ENCODE measurements at regions not wholly inside any gene's neighbourhood (a gene's known extent, or its start where the extent isn't known, plus 50 kb on each side); places are given as distances from the start of the nearest gene placed in this dataset.

DNA sequence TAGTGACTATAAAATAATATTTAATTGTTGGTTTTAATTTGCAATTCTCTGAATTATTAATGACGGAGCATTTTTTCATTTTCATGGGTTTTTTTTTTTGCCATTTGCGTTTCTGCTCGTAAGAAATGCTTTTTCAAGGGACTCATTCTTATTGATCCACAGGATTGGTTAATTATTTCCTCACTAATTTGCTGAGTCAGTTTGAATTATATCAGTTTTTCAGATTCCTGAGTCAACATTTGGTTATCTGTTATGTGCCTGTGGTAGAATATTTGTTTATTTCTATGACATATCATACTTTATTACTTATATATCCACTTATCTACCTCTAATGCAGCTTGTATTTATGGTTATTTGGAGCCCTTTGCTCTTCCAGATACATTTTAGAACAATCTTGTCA, 257.0 kb upstream of the BTBD3 start:
- Histone ChIP-seq H3K9ac (ENCODE audit: low read length) (no peak overlapping the region), H4K20me1 (ENCODE audit: insufficient read depth, low read length) (no peaks in the 10 kb centered on the region), H3K4me2 (ENCODE audit: low read length) (no peak overlapping the region), H3K4me3 (ENCODE audit: insufficient read depth, low read depth, low read length) (no peak overlapping the region), H3K4me1 (ENCODE audit: insufficient read depth, low read length) (no peaks in the 10 kb centered on the region), H2AFZ (ENCODE audit: low read depth, low read length) (no peak overlapping the region), H3K36me3 (ENCODE audit: insufficient read depth, low read length) (no peaks in the 10 kb centered on the region), H3K79me2 (ENCODE audit: insufficient read depth, low read length) (no peaks in the 10 kb centered on the region), H3K9me3 (ENCODE audit: insufficient read depth, low read depth, low read length) (no peaks in the 10 kb centered on the region), H3K27me3 (ENCODE audit: insufficient read depth, low read length) (no peaks in the 10 kb centered on the region), H3K27ac (ENCODE audit: low read depth, low read length) (no peak overlapping the region)
- Mint-ChIP-seq H3K4me1 (ENCODE audit: low read depth, unreplicated experiment) (no peaks in the 10 kb centered on the region), H3K27me3 (ENCODE audit: low read depth, unreplicated experiment) (peaks cover 3% of the 10 kb centered on the region), H3K27ac (ENCODE audit: unreplicated experiment) (no peak overlapping the region), H3K9me3 (ENCODE audit: unreplicated experiment) (no peaks in the 10 kb centered on the region), H3K4me3 (ENCODE audit: unreplicated experiment) (no peak overlapping the region), H3K36me3 (ENCODE audit: low read depth, unreplicated experiment) (no peaks in the 10 kb centered on the region)
- FAIRE-seq (no peak), DNase-seq (ENCODE audit: low read depth) (no peak)
- TF ChIP-seq, protein P1, sequence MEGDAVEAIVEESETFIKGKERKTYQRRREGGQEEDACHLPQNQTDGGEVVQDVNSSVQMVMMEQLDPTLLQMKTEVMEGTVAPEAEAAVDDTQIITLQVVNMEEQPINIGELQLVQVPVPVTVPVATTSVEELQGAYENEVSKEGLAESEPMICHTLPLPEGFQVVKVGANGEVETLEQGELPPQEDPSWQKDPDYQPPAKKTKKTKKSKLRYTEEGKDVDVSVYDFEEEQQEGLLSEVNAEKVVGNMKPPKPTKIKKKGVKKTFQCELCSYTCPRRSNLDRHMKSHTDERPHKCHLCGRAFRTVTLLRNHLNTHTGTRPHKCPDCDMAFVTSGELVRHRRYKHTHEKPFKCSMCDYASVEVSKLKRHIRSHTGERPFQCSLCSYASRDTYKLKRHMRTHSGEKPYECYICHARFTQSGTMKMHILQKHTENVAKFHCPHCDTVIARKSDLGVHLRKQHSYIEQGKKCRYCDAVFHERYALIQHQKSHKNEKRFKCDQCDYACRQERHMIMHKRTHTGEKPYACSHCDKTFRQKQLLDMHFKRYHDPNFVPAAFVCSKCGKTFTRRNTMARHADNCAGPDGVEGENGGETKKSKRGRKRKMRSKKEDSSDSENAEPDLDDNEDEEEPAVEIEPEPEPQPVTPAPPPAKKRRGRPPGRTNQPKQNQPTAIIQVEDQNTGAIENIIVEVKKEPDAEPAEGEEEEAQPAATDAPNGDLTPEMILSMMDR (IDR thresholded peaks at IDR 0.05; ENCODE audit: insufficient read depth, low read depth, low read length) = no peak
- no peak for TF ChIP-seq EZH2 (IDR thresholded peaks at IDR 0.05; ENCODE audit: insufficient read depth, low read length)

DNA sequence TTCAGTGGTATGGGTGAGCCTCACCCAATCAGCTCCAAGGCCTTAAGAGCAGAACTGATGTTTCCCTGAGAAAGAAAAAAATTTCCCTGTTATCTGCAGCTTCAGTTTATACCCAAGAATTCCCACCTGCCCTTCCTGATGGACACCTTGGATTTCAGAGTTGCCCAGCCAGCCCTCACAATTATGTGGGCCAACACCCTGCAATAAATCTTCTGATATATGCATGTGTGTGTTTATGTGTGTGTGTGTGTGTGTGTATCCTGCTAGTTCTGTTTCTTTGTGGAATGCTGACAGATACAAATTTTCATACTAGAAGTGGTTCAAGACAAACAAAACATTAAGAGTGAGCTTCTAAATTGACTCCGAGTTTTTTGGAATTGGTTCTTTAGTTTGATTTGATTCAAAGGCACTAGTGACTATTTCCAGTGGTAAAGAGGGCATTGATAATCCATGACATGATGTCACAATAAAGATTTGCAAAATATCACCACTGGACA, 246.6 kb upstream of the BTBD3 start:
- no peak overlapping the region for H3K4me3 Mint-ChIP-seq (ENCODE audit: unreplicated experiment)
- no peaks in the 10 kb centered on the region for H3K4me1 Mint-ChIP-seq (ENCODE audit: low read depth, unreplicated experiment)
- DNase-seq (ENCODE audit: low read depth) = no peak
- Histone ChIP-seq H3K27ac (ENCODE audit: low read depth, low read length) (no peak overlapping the region), H3K36me3 (ENCODE audit: insufficient read depth, low read length) (no peaks in the 10 kb centered on the region), H3K79me2 (ENCODE audit: insufficient read depth, low read length) (no peaks in the 10 kb centered on the region), H3K4me3 (ENCODE audit: insufficient read depth, low read depth, low read length) (no peak overlapping the region), H3K9me3 (ENCODE audit: insufficient read depth, low read depth, low read length) (no peaks in the 10 kb centered on the region), H4K20me1 (ENCODE audit: insufficient read depth, low read length) (no peaks in the 10 kb centered on the region), H2AFZ (ENCODE audit: low read depth, low read length) (no peak overlapping the region), H3K4me2 (ENCODE audit: low read length) (no peak overlapping the region), H3K9ac (ENCODE audit: low read length) (no peak overlapping the region), H3K27me3 (ENCODE audit: insufficient read depth, low read length) (peaks cover 8% of the 10 kb centered on the region), H3K4me1 (ENCODE audit: insufficient read depth, low read length) (no peaks in the 10 kb centered on the region)
- no peaks in the 10 kb centered on the region for H3K36me3 Mint-ChIP-seq (ENCODE audit: low read depth, unreplicated experiment)
- TF ChIP-seq, protein P1 (IDR thresholded peaks at IDR 0.05; ENCODE audit: insufficient read depth, low read depth, low read length) = no peak
- TF ChIP-seq EZH2 (IDR thresholded peaks at IDR 0.05; ENCODE audit: insufficient read depth, low read length) = no peak
- FAIRE-seq = no peak
- H3K27me3 Mint-ChIP-seq (ENCODE audit: low read depth, unreplicated experiment) = peaks cover 2% of the 10 kb centered on the region
- H3K9me3 Mint-ChIP-seq (ENCODE audit: unreplicated experiment) = no peaks in the 10 kb centered on the region
- H3K27ac Mint-ChIP-seq (ENCODE audit: unreplicated experiment) = no peak overlapping the region

DNA sequence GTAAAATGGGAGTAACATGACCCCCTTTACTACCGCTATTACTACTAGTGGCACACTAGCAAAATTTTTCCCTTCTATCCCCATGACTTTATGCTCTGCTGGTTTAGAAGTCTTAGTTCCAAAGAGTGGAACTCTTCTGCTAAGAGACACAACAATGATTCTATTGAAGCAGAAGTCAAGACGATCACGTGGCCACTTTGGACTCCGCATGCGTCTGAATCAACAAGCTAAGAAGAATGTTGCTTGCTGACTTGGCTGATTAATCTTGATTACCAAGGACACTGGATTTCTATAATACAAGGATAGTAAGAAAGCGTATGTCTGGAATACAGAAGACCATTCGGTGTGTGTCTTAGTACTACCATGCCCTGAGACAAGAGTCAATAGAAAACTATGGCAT, 244.7 kb upstream of the BTBD3 start:
- Histone ChIP-seq H3K27me3 (ENCODE audit: insufficient read depth, low read length) (peaks cover 8% of the 10 kb centered on the region), H3K36me3 (ENCODE audit: insufficient read depth, low read length) (no peaks in the 10 kb centered on the region), H3K9ac (ENCODE audit: low read length) (no peak overlapping the region), H3K27ac (ENCODE audit: low read depth, low read length) (no peak overlapping the region), H3K4me1 (ENCODE audit: insufficient read depth, low read length) (no peaks in the 10 kb centered on the region), H3K4me2 (ENCODE audit: low read length) (no peak overlapping the region), H3K9me3 (ENCODE audit: insufficient read depth, low read depth, low read length) (no peaks in the 10 kb centered on the region), H4K20me1 (ENCODE audit: insufficient read depth, low read length) (no peaks in the 10 kb centered on the region), H2AFZ (ENCODE audit: low read depth, low read length) (no peak overlapping the region), H3K4me3 (ENCODE audit: insufficient read depth, low read depth, low read length) (no peak overlapping the region), H3K79me2 (ENCODE audit: insufficient read depth, low read length) (no peaks in the 10 kb centered on the region)
- H3K27ac Mint-ChIP-seq (ENCODE audit: unreplicated experiment) = no peak overlapping the region
- H3K27me3 Mint-ChIP-seq (ENCODE audit: low read depth, unreplicated experiment) = peaks cover 2% of the 10 kb centered on the region
- TF ChIP-seq, protein P1 (IDR thresholded peaks at IDR 0.05; ENCODE audit: insufficient read depth, low read depth, low read length) = no peak
- no peak for TF ChIP-seq EZH2 (IDR thresholded peaks at IDR 0.05; ENCODE audit: insufficient read depth, low read length)
- no peak overlapping the region for H3K4me3 Mint-ChIP-seq (ENCODE audit: unreplicated experiment)
- FAIRE-seq (no peak), DNase-seq (ENCODE audit: low read depth) (no peak)
- peaks cover 2% of the 10 kb centered on the region for H3K4me1 Mint-ChIP-seq (ENCODE audit: low read depth, unreplicated experiment)
- no peaks in the 10 kb centered on the region for H3K36me3 Mint-ChIP-seq (ENCODE audit: low read depth, unreplicated experiment)
- no peaks in the 10 kb centered on the region for H3K9me3 Mint-ChIP-seq (ENCODE audit: unreplicated experiment)
